ENCODE measurements at regions not wholly inside any gene's neighbourhood (a gene's known extent, or its start where the extent isn't known, plus 50 kb on each side); places are given as distances from the start of the nearest gene placed in this dataset.

DNA sequence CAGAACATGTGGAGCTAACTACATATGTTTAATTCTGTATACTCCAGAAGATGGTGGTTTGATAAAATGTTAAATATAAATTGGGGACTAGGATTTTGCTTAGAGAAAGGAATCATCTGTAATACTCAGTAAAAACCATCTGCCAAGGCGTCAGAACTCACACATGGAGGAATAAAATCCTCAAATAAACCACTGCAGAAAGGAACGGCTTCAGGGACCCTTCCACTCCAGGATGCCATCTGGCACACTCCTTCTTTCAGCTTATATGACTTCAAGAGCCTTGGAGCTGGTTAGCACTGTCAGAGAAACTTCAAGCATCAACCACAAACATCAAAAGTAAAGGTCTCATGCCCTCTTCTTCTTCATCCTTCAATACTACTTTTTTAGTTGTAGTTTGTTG, 360.6 kb downstream of the PLK2 start:
- DNase-seq: no peak

DNA sequence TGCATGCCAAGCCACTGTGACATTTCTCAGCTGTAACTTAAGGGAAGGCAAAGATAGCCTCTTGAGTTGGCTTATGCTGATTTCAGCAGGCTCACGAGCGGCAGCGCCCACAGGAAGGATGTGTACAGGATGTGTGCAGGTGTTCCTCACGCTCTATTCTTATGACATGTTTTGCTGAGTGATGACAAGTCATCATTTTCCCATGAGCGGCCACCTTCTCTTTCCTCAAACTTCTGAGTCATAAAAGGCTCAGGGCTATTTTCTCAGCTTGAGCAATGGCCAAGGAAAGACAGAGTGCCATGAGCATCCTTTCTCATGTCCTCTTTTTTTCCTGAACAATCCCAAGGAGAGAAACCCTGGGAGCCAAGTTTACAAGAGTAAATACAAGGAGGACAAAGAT, 365.9 kb downstream of the PLK2 start:
- DNase-seq: no peak

DNA sequence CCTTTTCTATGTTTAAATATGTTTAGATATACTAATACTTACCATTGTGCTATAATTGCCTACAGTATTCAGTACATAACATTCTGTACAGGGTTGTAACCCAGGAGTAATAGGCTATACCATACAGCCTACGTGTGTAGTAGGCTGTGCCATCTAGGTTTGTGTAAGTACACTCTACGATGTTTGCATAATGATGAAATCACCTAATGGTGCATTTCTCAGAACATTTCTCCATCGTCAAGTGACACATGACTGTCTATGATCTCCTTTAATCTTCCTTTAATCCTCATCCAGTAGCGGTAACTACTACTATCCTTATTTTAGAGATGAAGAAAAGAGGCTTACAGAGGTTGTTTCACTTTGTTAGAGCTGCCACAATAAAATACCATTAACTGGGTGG, 369.2 kb downstream of the PLK2 start:
- DNase-seq: no peak

DNA sequence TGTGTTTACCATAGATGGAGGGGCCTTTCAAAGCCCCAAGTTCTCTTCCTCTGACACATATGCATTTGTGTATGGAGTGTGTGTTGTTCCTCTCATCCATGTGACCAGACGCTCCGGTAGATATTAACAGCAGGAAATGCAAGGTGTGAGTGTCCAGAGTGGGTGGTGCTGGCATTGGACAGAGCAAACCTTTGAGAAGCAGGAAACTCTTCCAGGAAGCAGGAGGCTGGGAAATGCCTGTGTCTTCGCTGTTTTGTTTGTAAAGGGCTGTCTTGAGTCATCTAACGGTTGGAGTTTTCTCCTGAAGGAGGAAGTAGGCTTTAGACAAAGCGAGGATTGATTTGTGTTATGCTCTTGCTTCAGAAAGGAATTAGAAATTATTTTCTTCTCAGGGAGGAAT, 370.9 kb downstream of the PLK2 start:
- no peak for DNase-seq

DNA sequence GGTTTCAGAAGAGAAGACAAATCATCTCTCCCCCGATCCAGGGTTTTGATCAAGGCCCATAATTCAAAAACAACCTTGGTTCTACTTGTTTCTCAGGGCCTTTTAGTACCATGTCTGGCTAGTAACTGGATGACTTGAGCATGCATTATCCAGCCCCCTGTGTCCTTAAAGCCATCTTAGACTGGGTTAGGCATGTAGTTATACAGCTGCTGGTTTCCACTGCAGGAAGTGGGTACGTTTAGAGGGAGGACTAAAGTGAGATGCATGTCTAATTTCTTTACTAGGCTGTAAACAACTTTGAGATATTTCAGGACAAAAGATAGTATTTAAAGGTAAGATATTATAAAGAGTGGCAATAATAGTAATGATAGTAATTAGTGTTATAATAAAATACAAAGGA, 372.0 kb downstream of the PLK2 start:
- no peak for DNase-seq

DNA sequence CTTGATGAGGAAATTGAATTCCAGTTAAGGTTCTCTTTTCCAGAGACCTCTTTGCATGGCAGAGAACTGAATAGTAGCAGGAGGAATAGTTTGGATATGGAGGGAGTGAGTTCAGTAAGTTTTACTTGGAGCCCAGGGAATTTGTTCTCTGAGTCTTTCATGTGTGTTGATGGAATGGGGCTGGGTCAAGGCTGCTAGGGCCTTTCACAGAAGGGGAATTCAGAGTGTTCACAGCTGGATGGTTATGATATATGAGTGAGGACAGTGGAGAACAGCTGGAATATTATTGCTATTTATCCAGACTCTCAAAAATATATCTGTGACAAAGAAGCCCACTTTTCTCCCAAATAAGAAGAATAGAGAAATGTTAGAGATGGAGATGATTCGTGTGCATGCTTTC, 372.8 kb downstream of the PLK2 start:
- DNase-seq: no peak

DNA sequence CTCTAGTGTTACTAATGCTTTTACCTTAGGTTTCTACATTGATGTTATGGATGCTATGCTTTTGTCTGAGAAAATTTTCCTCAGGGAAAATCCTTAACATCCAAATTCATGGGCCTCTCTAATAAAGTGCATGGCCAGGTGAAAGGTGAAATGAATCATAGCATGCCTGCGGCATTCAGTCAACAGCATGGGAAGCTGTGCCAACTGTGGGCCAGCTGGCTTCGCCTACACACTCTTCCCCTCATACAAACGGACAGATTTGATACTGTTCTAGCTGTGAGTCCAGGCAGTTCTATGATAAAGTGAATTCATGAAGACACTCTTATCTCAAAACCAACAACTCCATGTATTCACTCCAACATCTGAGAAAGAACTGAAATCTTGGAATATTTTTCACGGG, 374.1 kb downstream of the PLK2 start:
- no peak for DNase-seq

DNA sequence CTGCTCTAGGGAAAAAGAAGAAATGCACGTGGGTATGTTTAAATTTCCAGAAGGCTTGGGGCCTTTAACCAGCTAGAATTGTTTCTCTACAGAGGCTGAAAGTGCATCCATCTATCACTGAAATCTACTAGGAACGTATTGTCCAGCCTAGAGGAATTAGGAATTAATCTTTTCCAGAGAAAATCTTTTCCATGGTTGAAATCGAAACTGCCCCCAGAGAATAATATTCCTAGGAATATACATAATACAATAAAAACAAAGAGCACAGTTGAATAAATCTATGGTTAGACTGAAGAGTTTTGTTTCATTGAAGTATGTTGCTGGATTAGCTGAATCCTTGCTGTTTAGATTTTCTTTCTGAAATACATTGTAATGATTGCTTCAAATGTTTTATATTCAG, 378.5 kb downstream of the PLK2 start:
- no peak for DNase-seq

DNA sequence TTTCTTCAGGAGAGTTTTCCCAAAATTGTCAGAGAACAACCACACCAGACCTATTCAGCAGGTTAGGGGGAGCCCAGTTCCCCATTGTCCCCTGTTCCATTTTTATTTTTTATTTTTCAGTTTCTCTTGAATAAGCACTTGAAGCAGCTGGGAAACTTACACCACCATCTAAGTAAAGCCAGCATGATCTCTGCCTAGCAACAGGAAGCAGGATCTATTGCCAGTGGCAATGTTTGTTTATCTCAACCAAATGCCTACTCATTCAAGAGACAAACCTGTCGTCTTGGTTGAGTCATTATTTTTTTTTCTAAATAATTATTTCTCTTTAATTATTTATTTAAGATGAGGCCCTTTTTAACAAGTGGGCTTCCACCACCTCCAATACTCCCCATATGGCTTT, 379.3 kb downstream of the PLK2 start:
- no peak for DNase-seq

DNA sequence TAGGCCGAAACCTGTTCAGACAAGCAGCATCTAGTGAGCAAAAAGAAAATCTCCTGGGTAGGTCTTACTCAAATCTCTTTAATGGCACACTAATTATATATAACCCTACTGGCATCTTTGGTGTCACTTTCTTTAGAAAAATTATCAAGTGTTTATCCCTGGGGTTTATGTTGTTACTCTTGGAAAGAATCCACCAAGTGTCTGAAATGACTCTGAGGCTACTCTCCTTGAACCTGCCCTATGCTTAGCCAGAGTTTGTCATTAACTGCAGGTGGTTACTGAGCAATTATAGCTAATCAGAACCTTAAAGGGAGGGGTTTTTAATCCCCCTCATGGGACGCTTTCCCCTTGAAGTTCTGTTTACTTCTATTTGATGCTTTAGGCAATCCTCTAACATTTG, 381.9 kb downstream of the PLK2 start:
- no peak for DNase-seq

DNA sequence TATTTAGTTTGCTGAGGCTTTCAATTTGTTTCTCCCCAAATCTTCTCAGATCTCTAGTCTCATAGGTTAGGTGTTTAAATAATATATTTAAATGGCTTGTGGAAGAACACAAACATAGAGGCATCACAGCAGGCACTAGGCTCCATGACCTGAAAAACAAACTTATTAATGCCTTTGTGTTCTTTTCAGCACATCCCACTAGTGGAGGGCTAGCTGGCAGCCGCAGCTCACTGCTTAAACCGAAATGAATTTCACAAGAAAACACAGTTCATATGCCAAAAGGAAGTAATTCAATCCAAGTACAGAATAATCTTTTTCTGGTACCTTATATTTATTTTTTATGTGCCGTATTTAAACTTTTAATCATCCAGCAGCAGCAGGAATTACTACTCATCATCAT, 382.5 kb downstream of the PLK2 start:
- DNase-seq: no peak

DNA sequence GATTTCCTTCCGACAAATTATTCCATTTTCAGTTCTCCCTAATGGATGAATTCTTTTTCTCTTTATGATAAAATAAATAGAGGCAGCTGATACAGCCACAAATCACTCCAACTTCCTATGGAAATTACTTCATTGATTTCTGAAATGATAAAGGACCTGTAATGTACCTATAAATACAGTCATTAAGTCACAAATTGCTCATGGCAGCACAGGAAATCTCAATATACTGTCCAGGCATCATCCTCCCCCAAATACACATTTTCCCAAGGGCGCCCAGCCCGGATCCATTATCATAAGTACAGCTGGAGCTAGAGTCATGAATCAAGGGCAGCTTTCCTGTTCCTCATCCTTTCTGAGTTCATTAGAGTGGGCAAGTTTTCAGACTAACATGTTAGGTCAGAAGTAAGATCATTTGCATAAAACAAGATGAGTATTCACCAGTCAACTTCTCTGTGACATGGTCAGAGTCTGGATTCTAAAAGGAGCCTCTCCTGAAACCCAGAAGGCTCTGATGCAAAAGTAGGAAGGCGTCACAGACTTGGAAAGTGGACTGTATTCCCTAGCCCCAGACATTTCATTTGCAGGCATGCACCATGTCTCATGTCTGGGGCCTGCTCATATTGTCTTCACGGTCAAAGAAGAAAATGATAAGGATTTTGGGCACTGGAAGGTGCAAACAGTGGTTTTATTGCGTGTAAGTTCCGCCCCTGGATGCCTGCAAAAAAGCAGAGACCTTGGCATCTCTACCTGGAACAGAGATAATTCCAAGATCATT, 383.2 kb downstream of the PLK2 start:
- DNase-seq: no peak

DNA sequence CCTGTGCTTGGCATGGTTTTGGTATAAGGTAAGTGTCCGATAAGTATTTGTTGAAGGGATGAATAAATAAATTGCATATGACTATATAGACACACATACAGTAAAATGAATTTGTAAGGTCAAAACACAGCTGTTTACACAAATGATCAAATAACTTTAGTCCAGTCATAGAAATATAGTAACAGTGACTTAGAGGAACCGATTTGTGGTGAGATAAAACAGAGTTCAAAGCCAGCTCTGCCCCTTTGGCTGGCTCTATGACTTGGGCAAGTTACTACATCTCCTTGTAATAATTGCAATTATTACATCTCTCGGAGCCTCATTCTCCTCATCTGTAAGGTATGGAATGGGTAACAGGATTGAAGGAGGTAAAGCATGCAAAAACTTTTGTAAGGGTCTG, 384.0 kb downstream of the PLK2 start:
- no peak for DNase-seq

DNA sequence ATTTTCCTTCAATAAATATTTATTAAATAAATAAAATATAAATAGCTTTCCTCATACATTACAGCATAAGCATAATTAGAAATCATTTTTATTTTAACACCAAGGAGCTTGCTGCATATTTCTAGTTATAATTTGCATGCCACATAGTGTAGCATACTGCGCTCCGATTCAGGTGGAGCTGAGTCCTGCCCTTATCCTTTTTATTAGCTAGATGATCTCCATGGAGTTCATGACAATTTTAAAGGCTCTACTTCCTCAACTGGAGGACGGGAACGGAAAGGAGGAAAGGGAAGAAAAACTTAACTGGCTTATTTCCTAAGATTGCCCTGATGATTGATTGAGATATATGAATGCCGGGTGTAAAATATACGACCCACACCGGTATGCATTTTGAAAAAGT, 385.2 kb downstream of the PLK2 start:
- DNase-seq: no peak

DNA sequence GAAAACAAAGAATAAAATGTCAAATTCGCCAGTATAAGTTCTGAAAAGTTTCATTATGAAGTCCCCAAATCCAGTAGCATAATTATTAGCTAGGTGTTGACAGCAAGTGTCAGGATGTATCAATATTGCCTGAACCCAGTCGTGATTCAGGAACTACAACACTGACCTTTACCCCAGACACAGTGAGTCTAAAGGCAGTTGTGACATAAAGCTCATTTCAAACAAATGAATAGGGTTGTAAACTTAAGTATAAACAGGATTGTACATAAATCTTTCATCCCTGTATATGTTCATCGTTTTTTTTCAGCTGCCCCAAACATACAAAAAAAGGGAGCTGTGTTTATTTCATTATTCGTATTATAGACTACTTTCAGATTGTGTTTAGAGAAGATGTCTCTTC, 385.7 kb downstream of the PLK2 start:
- no peak for DNase-seq

DNA sequence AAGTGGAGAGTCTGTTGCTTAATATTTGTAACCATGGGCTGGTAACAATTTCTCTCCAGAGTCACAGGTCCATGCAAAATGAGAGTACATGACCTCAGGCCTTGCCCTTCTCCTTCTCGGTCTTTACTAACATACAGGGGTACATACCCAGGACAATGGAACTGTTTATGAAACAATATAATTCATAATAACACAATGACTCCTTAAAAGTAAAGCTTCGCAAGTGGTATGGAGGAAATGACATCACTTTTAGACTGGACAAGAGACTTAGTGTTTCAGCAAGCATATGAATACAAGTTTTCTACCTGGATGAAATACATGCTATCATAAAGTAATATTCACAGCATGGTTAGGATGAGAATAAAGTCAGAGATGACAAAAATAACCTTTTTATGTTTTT, 386.6 kb downstream of the PLK2 start:
- no peak for DNase-seq

DNA sequence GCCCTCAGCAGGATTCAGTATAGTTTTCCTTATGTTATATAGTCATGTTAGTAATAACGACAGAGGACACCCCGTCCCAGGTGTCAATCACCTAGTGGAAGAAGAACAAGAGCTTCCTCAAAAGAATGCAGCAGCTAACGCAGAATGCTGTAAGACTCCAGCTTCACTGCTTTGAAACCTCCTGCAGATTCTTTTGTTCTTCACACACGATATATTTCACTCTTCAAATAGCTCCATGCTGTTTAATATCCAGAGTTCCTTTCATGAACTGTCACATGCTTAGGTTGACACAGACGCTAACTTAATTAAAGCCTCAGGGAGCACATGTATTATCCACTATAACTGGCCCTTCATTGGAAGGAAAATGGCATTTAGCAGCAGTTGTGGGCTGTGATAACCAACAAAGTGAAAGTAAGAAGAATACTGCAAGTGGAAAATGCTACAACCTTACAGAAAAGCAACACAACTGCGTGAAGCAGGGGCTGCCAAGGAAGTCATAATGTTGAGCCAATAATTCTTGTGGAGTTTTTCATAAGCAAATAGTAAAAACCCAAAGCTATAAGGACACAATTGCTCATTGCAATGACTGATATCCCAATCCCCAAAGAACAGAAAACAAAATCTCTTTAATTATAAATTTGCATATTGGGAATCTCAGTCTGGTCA, 387.5 kb downstream of the PLK2 start:
- DNase-seq: no peak

DNA sequence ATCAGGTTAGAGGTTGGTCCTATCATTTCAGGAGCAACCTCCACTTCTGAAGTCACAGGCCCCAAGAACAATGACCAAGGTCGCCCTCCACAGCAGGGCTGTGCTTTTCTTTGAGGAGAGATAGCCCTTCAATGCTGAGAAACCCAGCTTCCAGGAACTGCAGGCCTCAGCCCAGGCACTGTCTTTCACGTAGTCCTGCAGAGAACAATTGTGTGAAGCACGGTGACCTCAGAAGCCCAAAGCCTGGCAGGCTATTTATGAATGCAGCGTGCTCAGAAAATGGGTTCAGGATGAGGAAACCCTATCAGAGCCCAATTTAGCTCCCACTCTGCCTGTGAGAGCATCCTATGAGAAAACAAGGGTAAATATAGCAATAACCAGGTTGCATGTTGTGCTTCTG, 388.3 kb downstream of the PLK2 start:
- DNase-seq: no peak

DNA sequence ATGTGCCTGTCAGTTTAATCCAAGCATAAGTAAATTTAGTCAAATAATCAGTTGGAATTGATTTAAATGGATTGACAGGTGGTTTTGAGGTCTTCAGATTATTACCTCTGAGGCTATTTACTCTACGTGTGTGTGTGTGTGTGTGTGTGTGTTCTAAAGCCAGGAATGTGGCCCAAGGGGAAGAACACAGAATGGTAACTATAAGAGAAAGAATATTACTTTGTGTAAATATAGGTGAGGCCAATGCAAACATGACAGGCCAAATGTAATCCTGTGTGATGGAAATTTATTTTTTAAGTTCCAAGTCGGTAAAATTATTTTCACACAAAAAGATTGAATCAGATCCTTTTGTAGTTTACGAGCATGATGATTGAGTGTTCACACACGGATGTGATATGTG, 390.0 kb downstream of the PLK2 start:
- DNase-seq: no peak

DNA sequence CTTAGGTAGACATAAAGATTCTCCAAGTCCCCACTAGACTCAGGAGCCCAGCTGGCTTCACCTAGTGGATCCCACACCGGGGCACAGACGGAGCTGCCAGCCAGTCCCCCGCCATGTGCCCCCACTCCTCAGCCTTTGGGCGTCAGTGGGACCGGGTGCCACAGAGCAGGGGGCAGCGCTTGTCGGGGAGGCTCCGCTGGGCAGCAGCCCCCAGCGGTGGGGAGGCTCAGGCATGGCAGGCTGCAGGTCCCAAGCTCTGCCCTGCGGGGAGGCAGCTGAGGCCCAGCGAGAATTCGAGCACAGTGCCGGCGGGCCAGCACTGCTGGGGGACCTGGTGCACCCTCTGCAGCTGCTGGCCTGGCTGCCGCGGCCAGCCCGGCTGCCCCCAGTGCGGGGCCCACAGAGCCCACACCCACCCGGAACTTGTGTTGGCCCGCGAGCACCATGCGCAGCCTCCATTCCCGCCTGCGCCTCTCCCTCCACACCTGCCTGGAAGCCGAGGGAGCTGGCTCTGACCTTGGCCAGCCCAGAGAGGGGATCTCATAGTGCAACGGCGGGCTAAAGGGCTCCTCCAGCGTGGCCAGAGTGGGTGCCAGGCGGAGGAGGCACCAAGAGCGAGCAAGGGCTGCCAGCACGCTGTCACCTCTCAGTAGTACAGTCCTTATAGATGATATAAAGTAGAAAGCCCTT, 390.7 kb downstream of the PLK2 start:
- DNase-seq: no peak

DNA sequence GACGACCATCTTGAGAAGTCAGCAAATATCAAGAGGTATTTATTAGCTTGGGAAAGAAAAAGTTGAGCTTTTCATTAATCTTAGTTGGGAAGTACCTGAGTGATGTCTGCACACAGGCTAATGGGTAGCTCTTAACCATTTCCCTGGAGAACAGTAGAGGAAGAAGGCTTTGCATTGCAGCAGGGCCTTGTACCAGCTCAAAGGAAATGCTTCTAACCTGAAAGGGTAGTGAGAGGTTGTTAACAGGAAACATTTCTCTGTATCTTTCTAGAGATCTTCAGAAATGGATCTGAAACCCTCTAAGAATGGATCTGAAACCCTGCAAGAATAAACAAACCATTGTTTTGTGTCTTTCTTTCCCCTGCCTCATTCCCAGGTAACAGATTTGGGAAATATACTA, 393.3 kb downstream of the PLK2 start:
- DNase-seq: no peak

DNA sequence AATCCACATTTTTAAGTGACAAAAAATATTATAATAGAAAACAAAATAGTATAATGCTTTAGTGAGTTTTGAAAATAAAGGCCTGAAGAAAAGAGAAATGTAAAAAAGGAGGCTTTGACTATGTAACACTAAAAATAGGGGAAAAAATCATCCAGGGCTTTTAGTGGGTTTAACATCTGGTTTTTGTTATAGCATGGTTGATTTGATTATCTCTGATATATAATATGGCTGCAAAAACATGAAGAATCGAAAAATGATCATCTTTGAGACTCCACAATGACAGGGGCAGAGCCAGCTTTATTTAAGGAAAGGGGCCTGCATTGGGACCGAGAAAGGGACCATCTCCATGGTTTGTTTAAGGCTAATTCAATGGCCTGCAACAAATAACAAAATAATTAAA, 393.8 kb downstream of the PLK2 start:
- no peak for DNase-seq

DNA sequence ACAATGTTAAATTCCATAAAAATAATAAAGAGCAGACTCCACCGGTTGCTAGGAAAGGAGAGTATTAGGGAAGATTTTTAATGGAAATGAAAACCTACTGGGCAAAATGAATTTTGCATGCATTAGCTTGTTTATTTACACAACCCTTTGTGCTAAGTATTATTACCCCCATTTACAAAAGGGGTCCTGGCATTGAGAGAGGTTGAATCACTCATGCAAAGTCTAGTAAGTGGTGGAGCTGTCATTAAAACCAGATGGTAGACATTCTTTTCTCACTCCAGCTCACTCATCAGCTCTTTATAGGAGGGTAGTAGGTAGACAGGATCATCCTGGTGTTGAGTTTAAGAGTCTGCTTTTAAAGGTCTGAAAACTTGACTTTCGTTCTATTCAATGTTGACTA, 395.1 kb downstream of the PLK2 start:
- DNase-seq: no peak

DNA sequence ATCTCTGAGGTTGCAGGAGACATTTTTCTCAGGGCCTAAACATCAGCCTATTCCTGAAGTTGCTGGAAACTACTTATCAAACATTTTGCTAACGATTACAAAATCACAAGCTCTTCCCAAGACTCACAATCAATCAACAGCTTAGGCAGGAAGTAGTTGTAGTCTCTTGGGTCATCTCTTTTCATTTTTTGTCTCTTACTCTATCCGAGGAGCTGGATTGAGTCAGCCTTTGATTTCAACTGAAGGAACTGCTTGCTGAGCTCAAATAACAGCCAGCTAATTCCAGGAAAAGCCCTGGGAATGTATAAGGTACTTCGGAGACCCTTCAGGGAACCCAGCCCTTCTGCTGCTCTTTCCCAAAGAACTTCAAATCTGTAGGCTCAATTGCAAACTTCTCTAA, 398.9 kb downstream of the PLK2 start:
- DNase-seq: no peak
